ENCODE measurements at regions not wholly inside any gene's neighbourhood (a gene's known extent, or its start where the extent isn't known, plus 50 kb on each side); places are given as distances from the start of the nearest gene placed in this dataset.
"Not testable (repeated sequence)": the region's sequence is repeated elsewhere in the genome, so short reads cannot be mapped to it uniquely, and the experiment has no call there.

DNA sequence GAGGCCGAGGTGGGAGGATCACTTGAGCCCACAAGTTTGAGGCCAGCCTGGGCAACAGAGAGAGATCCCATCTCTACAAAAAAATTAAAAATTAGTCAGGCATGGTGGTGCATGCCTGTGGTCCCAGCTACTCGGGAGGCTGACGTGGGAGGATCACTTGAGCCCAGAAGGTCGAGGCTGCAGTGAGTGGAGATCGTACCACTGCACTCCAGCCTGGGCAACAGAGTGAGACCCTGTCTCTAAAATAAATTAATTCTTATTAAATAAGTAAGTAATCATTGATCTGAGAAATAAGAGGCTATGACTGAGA, 452.6 kb downstream of the SOX9 start:
- TF ChIP-seq, protein P1, sequence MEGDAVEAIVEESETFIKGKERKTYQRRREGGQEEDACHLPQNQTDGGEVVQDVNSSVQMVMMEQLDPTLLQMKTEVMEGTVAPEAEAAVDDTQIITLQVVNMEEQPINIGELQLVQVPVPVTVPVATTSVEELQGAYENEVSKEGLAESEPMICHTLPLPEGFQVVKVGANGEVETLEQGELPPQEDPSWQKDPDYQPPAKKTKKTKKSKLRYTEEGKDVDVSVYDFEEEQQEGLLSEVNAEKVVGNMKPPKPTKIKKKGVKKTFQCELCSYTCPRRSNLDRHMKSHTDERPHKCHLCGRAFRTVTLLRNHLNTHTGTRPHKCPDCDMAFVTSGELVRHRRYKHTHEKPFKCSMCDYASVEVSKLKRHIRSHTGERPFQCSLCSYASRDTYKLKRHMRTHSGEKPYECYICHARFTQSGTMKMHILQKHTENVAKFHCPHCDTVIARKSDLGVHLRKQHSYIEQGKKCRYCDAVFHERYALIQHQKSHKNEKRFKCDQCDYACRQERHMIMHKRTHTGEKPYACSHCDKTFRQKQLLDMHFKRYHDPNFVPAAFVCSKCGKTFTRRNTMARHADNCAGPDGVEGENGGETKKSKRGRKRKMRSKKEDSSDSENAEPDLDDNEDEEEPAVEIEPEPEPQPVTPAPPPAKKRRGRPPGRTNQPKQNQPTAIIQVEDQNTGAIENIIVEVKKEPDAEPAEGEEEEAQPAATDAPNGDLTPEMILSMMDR (conservative IDR thresholded peaks at IDR 0.05; ENCODE audit: low read depth, low read length), result not testable (repeated sequence)
- not testable (repeated sequence) for TF ChIP-seq EZH2 (IDR thresholded peaks at IDR 0.05; ENCODE audit: borderline replicate concordance, low read depth, low read length, poor library complexity, severe bottlenecking)

Measured in A673 (cell line).